PFSK-1 (cell line): ENCODE measurements at regions not wholly inside any gene's neighbourhood (a gene's known extent, or its start where the extent isn't known, plus 50 kb on each side); places are given as distances from the start of the nearest gene placed in this dataset.

Source experiments
- FOXP2 ChIP-seq: optimal IDR thresholded peaks from 2 replicates; pipeline ENCODE3; 2011; ENCODE audit warnings: borderline replicate concordance, control low read depth, inconsistent platforms; ENCODE audit not compliant: insufficient read depth; ENCODE audit errors: extremely low read length, extremely low read depth
- POLR2AphosphoS5 ChIP-seq: IDR thresholded peaks from 2 replicates; pipeline ENCODE4 v1.6.1; 2012; ENCODE audit warnings: low read depth, mild to moderate bottlenecking, control low read depth, low read length, moderate library complexity
- REST ChIP-seq, 2 experiments: IDR thresholded peaks; 2 replicates each; pipeline versions ENCODE4 v1.6.1 to v1.8.0; 2011 to 2012; ENCODE audit warnings: low read depth in 2 of 2, low read length in 2 of 2, control low read depth in 1 of 2, inconsistent platforms in 1 of 2, mild to moderate bottlenecking in 1 of 2, moderate library complexity in 1 of 2; ENCODE audit not compliant: insufficient read depth in 1 of 2
- SIN3A ChIP-seq: IDR thresholded peaks from 2 replicates; pipeline ENCODE4 v1.6.1; 2012; ENCODE audit warnings: mild to moderate bottlenecking, low read length, moderate library complexity, borderline replicate concordance; ENCODE audit not compliant: insufficient read depth
- TAF1 ChIP-seq: IDR thresholded peaks from 2 replicates; pipeline ENCODE4 v1.6.1; 2012; ENCODE audit warnings: low read length, control low read depth, borderline replicate concordance; ENCODE audit not compliant: insufficient read depth

DNA sequence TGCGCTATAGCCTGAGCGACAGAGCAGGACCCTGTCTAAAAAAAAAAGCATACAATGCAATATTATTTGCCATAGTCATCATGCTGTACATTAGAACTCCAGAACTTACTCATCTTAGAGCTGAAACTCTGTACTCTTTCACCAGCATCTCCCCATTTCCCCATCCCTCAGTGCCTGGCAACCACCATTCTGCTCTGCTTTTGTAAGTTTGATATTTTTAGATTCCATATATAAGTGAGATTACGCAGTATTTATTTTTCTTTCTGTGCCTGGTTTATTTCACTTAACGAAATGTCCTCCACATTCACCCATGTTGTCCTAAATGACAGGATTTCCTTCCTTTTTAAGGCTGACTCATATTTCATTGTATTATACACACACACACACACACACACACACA is 121.8 kb downstream of the BBS10 start:
- TF ChIP-seq POLR2AphosphoS5 (no peak), TAF1 (no peak), REST (IDR thresholded peaks at IDR 0.05; ENCODE audit: insufficient read depth in 1 of 2, low read depth in 2 of 2, low read length in 2 of 2) (no peak), SIN3A (no peak), FOXP2 (no peak)
